ENCODE measurements at regions not wholly inside any gene's neighbourhood (a gene's known extent, or its start where the extent isn't known, plus 50 kb on each side); places are given as distances from the start of the nearest gene placed in this dataset.

DNA sequence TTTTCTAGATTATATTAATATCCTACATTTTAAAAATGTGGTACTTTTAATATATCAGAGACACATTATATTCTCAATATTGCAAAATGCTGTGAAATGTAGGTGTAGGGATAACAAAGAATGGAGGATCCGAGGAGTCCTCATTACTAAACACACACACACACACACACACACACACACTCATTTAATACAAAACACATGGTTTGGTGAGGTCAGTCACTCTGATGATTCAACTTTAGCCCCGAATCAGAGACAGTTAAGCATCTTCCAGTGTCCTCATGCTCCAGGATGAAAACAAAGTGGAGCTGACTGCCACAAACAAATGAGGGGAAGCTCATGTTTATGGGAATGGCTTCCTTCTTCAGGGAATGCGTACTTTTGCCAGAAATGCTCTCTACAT lies 147.5 kb downstream of the CYSLTR2 start:
- TF ChIP-seq, protein P1, sequence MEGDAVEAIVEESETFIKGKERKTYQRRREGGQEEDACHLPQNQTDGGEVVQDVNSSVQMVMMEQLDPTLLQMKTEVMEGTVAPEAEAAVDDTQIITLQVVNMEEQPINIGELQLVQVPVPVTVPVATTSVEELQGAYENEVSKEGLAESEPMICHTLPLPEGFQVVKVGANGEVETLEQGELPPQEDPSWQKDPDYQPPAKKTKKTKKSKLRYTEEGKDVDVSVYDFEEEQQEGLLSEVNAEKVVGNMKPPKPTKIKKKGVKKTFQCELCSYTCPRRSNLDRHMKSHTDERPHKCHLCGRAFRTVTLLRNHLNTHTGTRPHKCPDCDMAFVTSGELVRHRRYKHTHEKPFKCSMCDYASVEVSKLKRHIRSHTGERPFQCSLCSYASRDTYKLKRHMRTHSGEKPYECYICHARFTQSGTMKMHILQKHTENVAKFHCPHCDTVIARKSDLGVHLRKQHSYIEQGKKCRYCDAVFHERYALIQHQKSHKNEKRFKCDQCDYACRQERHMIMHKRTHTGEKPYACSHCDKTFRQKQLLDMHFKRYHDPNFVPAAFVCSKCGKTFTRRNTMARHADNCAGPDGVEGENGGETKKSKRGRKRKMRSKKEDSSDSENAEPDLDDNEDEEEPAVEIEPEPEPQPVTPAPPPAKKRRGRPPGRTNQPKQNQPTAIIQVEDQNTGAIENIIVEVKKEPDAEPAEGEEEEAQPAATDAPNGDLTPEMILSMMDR (IDR thresholded peaks at IDR 0.05): no peak
- TF ChIP-seq POLR2AphosphoS5 (IDR thresholded peaks at IDR 0.05; ENCODE audit: insufficient read depth in 1 of 2, low read depth in 1 of 2): no peak
- TF ChIP-seq POLR2A (IDR thresholded peaks at IDR 0.05): no peak

Data from vagina (tissue), 2 donors.